ENCODE measurements at regions not wholly inside any gene's neighbourhood (a gene's known extent, or its start where the extent isn't known, plus 50 kb on each side); places are given as distances from the start of the nearest gene placed in this dataset.

- DNase-seq (ENCODE audit: low read depth, low spot score): no peak
- H3K4me3 ChIP-seq: no peak overlapping the region
- no peaks in the 10 kb centered on the region for H3K79me2 ChIP-seq (ENCODE audit: control insufficient read depth, insufficient read depth, low read length)
- ChIA-PET RAD21 (ENCODE audit: unreplicated experiment) (no interaction called here), CTCF (no interaction called here), POLR2A (no interaction called here), SMC1A (ENCODE audit: uncharacterized antibody, unreplicated experiment) (no interaction called here)
- no peak overlapping the region for H2AFZ ChIP-seq (ENCODE audit: control insufficient read depth, low read depth, low read length)
- no peak for ATAC-seq
- H3K9ac ChIP-seq (ENCODE audit: control insufficient read depth, insufficient read depth, low read length): no peak overlapping the region
- H4K20me1 ChIP-seq (ENCODE audit: control insufficient read depth, insufficient read depth): no peaks in the 10 kb centered on the region
- no peak overlapping the region for H3K4me2 ChIP-seq (ENCODE audit: control insufficient read depth, insufficient read depth)
- no peak overlapping the region for H3K27ac ChIP-seq (ENCODE audit: control insufficient read depth, insufficient read depth)
- intact Hi-C loops (cut with micrococcal nuclease; ENCODE audit: unreplicated experiment) (no loop called here), in situ Hi-C loops (cut with MboI) (no loop called here)
- FAIRE-seq: no peak
- H3K4me1 ChIP-seq (ENCODE audit: control insufficient read depth, insufficient read depth, low read length): no peaks in the 10 kb centered on the region
- 9% methylated on average over 3 of the region's 3 CpGs for WGBS (ENCODE audit: insufficient coverage, insufficient replicate concordance, low lambda C conversion rate, missing lambda C conversion rate)
- no peak for TF ChIP-seq ZSCAN29 (IDR thresholded peaks at IDR 0.05)
- TF ChIP-seq ZNF384 (IDR thresholded peaks at IDR 0.05; ENCODE audit: borderline replicate concordance, low read depth, low read length): no peak
- no peak for TF ChIP-seq KAT2A (conservative IDR thresholded peaks at IDR 0.05; ENCODE audit: control insufficient read depth, low read depth, low read length)
- TF ChIP-seq MYB (IDR thresholded peaks at IDR 0.05; ENCODE audit: borderline replicate concordance, low read depth, low read length): no peak
- no peaks in the 10 kb centered on the region for H3K36me3 ChIP-seq (ENCODE audit: control insufficient read depth in 2 of 2, insufficient read depth in 2 of 2, low read length in 1 of 2)
- BruUV-seq (replicated peaks): no TSS peak
- H3K27me3 ChIP-seq (replicated peaks in 1 of 2; ENCODE audit: control insufficient read depth in 2 of 2, insufficient read depth in 2 of 2, low read length in 1 of 2): no peaks in the 10 kb centered on the region
- no peaks in the 10 kb centered on the region for H3K9me3 ChIP-seq (replicated peaks; ENCODE audit: control insufficient read depth, insufficient read depth, low read length)
These were observed 375.3 kb downstream of the ADRA2A start for GRCh38 chr10:111452153-111452552.

GRCh38 chr10:111455776-111456426 lies 379.1 kb downstream of the ADRA2A start:
- no peak overlapping the region for H3K4me3 ChIP-seq
- H3K27me3 ChIP-seq (replicated peaks in 1 of 2; ENCODE audit: control insufficient read depth in 2 of 2, insufficient read depth in 2 of 2, low read length in 1 of 2): no peaks in the 10 kb centered on the region
- SMC1A ChIA-PET (ENCODE audit: uncharacterized antibody, unreplicated experiment): no interaction called here
- CTCF ChIA-PET: interaction anchor here (0.9 kb wide), 1 partner anchor 17 kb away, joined by 3 read pairs; no protein-coding TSS in a partner anchor
- no peaks in the 10 kb centered on the region for H3K36me3 ChIP-seq (ENCODE audit: control insufficient read depth in 2 of 2, insufficient read depth in 2 of 2, low read length in 1 of 2)
- FAIRE-seq (no peak), DNase-seq (ENCODE audit: low read depth, low spot score) (no peak), ATAC-seq (no peak; the same call in 2 of the 3 replicates)
- H3K9me3 ChIP-seq (replicated peaks; ENCODE audit: control insufficient read depth, insufficient read depth, low read length): no peaks in the 10 kb centered on the region
- no peak overlapping the region for H3K4me2 ChIP-seq (ENCODE audit: control insufficient read depth, insufficient read depth)
- WGBS (ENCODE audit: insufficient coverage, insufficient replicate concordance, low lambda C conversion rate, missing lambda C conversion rate): 0% methylated on average over 2 of the region's 2 CpGs
- no peaks in the 10 kb centered on the region for H4K20me1 ChIP-seq (ENCODE audit: control insufficient read depth, insufficient read depth)
- H3K9ac ChIP-seq (ENCODE audit: control insufficient read depth, insufficient read depth, low read length): no peak overlapping the region
- POLR2A ChIA-PET: no interaction called here
- H3K79me2 ChIP-seq (ENCODE audit: control insufficient read depth, insufficient read depth, low read length): no peaks in the 10 kb centered on the region
- no peaks in the 10 kb centered on the region for H3K4me1 ChIP-seq (ENCODE audit: control insufficient read depth, insufficient read depth, low read length)
- BruUV-seq (replicated peaks): no TSS peak
- intact Hi-C loops (cut with micrococcal nuclease; ENCODE audit: unreplicated experiment) (no loop called here), in situ Hi-C loops (cut with MboI) (no loop called here)
- RAD21 ChIA-PET (ENCODE audit: unreplicated experiment): no interaction called here
- no peak overlapping the region for H3K27ac ChIP-seq (ENCODE audit: control insufficient read depth, insufficient read depth)
- TF ChIP-seq RB1 (IDR thresholded peaks at IDR 0.05; ENCODE audit: borderline replicate concordance) (no peak), PAX5 (IDR thresholded peaks at IDR 0.05; ENCODE audit: borderline replicate concordance, low read depth, low read length) (no peak), TCF7 (IDR thresholded peaks at IDR 0.05; ENCODE audit: borderline replicate concordance) (no peak), MEF2B (IDR thresholded peaks at IDR 0.05; ENCODE audit: partially characterized antibody, poor library complexity, severe bottlenecking) (peak; percentile 21), ZBTB11 (CRISPR knock-in tag; IDR thresholded peaks at IDR 0.05) (no peak)
- no peak overlapping the region for H2AFZ ChIP-seq (ENCODE audit: control insufficient read depth, low read depth, low read length)
